ENCODE measurements at regions not wholly inside any gene's neighbourhood (a gene's known extent, or its start where the extent isn't known, plus 50 kb on each side); places are given as distances from the start of the nearest gene placed in this dataset.
A peak's percentile ranks its signal among the peaks of the same experiment; 100 is the strongest.
"Not testable (repeated sequence)": the region's sequence is repeated elsewhere in the genome, so short reads cannot be mapped to it uniquely, and the experiment has no call there.

GRCh38 chr6:73943930-73944652 lies 248.1 kb downstream of the CD109 start:
- DNase-seq (ENCODE audit: low read depth), result no peak

DNA sequence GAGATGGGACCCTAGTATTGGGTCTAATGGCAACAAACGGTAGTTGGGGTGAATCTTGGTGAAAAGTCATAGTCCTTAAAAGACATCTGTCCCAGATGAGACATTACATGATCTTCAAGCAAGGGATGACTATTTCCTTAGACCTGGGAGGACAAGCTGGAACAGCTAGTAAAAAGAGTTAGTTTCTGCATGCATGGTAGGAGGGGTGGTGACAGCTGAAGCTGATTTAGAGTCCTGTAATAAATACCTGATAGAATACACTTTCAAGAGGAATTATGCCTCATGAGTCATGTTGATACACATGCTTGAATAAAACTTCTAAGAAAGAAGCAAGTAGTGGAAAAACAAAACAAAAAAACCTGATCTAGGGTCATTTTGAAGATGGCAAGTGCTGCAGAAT lies 247.4 kb downstream of the CD109 start:
- no peak for DNase-seq (ENCODE audit: low read depth)

- DNase-seq (ENCODE audit: low read depth), result peak; percentile 75
Measured at GRCh38 chr6:73942592-73943186, 246.7 kb downstream of the CD109 start.

DNA sequence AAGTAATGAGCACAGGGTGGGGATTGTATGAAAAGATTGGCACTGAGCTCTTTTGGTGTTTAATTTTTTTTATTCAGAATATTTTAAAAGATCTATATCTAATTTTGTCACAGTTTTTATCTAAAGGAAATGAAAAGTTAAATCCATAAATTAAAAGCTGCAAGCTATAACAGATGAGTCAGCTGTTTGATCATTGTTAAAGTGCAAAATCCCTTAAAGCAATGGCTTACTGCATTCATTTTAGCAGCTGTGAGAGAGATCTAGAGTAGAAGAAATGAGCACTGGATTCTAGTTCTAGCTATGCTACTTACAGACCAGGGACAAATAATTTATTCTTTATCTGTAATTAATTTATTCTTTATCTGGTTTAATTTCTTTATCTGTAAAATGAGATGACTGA lies 245.9 kb downstream of the CD109 start:
- no peak for DNase-seq (ENCODE audit: low read depth)

DNA sequence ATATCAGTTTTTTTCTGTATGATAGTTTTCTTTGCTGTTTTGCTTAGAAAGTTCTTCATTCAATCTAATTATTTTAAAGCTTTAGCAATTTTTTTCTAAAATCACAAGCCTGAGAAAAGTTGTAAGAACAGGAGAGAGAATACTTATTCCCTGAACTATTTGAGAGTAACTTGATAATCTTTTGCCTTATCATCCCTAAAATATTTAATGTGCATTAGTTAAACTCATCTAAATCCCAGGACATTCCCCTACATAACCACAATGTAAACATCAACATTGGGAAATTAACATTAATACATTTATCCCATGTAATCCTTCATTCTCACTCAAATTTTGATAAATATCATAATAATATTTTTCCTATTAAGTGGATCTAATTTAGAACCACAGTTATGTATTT lies 241.8 kb downstream of the CD109 start:
- no peak for DNase-seq (ENCODE audit: low read depth)

DNA sequence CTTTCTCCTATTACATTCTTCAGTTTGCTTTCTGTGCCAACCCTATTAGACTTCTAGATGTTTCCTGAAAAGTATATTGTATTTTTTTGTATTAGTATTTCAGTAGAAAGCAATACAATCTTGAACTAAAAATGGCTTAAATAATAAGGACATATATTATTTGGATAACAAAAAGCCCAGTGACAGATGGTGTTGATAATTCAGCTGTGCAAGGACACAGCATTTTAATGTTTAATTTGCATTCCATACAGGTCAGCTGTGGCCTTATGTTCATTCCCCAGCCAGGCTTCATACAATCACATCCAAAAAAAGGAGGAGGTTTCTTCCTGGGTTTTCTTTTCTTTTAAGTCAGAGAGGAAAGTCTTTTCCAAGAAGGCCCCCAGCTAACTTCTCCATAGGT lies 236.9 kb downstream of the CD109 start:
- no peak for DNase-seq (ENCODE audit: low read depth)

GRCh38 chr6:73929405-73929804 lies 233.4 kb downstream of the CD109 start:
- DNase-seq (ENCODE audit: low read depth), result no peak

- no peak for DNase-seq (ENCODE audit: low read depth)
Measured at GRCh38 chr6:73927421-73927820, 231.4 kb downstream of the CD109 start.

- not testable (repeated sequence) for DNase-seq (ENCODE audit: low read depth)
Measured at GRCh38 chr6:73925703-73926102, 229.7 kb downstream of the CD109 start.

DNA sequence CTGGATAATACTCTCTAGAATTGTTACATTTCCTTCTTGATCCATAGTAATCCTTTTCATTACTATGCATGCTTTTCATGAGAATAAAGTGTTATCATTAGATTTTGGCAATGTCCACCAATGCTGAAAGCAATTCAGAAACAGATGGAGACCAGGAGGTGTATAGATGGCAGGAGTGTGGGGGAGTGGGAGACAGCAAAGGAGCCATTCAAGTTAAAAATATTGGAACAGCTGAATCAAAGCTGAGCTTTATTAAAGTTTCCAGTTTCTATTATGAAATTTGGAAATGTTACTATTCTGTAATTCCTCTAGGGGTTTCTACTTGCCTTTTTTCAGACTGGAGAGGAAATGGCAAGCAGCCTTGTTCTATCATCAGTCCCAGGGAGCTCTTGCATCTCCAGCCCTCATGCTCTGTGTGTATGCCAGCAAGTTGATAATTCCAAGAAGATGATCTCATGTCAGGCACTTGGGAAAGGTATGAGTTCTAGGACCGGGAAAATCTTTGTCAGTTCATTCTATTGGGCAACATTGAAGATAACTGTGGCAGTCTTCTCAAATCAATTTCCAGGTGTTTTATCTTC lies 228.0 kb downstream of the CD109 start:
- no peak for DNase-seq (ENCODE audit: low read depth)

DNA sequence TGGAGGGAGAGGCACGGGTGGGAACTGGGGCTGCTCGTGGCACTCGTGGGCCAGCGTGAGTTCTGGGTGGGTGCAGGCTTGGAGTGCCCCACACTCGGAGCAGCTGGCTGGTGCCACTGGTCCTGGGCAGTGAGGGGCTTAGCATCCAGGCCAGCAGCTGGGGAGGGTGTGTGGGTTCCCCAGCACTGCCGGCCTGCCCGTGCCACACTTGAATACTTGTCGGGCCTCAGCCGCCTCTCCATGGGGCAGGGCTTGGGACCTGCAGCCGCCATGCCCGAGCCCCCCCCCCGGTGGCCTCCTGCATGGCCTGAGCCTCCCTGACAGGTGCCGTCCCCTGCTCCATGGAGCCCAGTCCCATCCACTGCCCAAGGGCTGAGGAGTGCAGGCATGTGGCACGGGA lies 207.2 kb downstream of the CD109 start:
- no peak for DNase-seq (ENCODE audit: low read depth)

DNA sequence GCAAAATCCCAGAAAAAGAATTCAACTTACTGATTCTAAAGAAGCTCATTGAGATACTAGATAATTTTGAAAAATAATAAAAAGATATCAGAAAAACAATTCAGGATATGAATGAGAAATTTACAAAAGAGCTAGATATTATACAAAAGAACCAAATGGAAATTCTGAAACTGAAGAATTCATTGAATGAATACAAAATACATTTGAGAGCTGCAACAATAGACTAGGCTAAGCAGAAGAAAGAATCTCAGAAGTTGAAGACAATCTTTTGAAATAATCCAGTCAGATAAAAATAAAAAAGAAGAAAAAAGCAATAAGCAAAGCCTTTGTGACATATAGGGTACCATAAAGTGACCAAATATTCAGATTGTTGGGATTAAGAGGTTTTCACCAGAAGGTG lies 206.0 kb downstream of the CD109 start:
- no peak for DNase-seq (ENCODE audit: low read depth)

GRCh38 chr6:73901311-73901710 lies 205.3 kb downstream of the CD109 start:
- DNase-seq (ENCODE audit: low read depth), result no peak

GRCh38 chr6:73898599-73898998 lies 202.6 kb downstream of the CD109 start:
- DNase-seq (ENCODE audit: low read depth), result no peak

GRCh38 chr6:73893696-73894095 lies 197.7 kb downstream of the CD109 start:
- DNase-seq (ENCODE audit: low read depth), result no peak

DNA sequence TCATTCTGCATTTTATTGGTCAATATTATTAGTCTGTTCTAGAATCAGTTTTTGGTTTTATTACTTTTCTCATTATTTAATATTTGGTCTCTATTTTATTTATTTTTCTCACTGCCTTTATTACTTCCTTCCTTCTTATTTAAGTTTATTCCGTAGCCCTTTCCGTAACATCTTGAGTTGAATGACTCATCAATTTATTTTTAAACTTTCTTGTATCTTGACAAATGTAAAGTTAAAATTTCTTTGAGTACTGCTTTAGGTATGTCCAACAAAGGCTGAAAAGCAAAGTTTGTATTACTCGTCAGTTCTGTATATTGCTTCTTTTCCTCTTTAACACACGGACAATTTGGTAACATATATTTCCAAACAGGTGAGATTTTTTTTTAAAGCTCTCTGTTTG lies 192.0 kb downstream of the CD109 start:
- DNase-seq (ENCODE audit: low read depth), result no peak

DNA sequence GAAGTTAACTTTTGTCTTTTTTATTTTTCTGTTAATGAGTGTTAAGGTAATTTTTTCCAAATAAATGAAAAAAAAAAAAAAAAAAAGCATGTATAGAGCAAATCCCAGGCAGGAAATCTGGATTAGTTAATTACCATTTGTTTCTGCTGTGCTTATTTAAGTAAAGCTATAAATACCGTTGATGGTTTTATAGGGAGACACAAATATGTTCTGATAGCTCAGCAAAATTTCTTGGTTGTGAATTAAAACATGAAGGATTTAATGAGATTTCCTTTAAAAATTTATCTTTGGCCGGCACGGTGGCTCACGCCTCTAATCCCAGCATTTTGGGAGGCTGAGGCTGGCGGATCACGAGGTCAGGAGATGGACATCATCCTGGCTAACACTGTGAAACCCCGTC lies 189.4 kb downstream of the CD109 start:
- no peak for DNase-seq (ENCODE audit: low read depth)

- DNase-seq (ENCODE audit: low read depth), result no peak
Measured at GRCh38 chr6:73884540-73884939, 188.5 kb downstream of the CD109 start.

DNA sequence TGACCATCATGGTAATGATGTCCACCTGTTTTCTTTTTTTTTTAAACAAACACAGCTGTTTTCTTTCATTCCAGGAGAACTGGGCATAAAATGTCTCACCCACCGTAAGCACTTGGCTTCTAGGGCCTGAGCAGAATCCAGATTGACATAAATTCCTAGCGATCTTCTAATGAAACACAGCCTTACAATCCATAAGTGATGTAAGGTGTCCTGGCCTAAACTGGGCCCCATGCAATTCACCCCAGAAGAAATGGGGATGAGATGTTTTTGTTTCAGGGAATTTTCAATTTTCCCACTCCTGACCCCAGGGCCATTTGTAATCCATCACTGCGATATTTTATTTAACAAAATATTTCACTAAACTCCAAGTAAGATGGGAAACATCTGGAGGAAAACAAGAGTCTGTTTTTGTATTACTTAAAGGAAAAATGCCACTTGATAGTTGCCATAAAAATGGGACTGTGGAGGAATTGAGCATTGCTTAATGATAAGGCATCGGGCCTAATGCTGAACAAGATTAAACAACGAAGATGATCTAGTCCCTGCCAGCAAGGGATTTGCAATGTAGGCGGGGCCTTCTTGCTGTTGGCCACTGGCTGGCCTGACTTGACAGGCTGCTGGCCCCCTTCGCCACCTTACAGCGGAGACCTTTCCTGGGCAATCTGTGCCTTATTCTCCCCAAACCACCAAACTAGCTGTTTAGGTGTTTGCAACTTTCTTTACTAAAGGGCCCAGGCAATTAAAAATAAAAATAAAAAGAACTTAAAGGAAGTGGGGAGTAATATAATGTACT lies 183.7 kb downstream of the CD109 start:
- DNase-seq (ENCODE audit: low read depth), result peak; percentile 8

DNA sequence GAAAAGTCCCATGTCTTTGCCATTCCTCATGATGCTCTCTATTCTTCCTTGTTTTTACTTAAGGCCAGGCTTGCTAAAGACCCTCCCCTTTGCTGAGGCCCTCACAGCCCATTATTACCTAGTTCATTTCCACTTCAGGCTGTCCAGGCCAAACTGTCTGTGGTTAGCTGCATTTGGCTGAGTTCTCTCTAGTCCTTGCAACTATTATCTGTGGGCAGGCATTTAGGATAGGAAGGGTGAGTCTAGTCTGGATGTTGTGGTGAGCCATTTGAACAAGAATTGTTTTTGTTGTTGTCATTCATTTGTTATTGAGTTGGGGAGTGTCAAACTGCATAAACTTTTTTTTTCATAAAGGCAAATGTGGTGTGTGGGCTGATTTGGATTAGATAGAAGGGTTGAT lies 182.4 kb downstream of the CD109 start:
- DNase-seq (ENCODE audit: low read depth), result no peak

Data from HS-5 (cell line).